Activated CD4-positive, alpha-beta T cell treated with anti-CD3 and anti-CD28 coated beads, Interleukin-2, Interleukin-6, amounts not matched to agents 100 ng/mL and 50 ng/mL, durations not matched to agents 16 hours and 8 hours (primary cell): ENCODE measurements at regions not wholly inside any gene's neighbourhood (a gene's known extent, or its start where the extent isn't known, plus 50 kb on each side); places are given as distances from the start of the nearest gene placed in this dataset.

Source experiments
- DNase-seq: peaks from one replicate; pipeline ENCODE4 v3.0.0-alpha.2; 2020

DNA sequence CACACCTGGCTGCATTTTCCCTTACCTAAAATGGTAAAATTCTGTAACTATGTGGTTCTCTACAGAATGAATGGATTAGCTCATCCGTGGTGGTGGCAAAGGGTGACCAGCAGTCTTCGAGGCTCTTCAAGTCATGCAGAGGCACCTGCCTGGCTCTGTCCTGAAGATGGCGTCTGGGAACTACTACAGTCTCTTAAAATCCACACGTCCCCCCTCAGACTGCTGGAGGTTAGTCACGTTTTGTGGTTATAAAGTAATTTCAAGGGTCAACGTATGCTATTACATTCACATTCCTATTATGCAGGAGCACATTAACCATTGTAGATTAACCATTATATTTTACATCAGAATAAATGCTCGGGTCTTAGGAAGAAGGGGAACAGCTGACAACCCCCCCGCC is 616.7 kb downstream of the GALR1 start:
- no peak for DNase-seq

DNA sequence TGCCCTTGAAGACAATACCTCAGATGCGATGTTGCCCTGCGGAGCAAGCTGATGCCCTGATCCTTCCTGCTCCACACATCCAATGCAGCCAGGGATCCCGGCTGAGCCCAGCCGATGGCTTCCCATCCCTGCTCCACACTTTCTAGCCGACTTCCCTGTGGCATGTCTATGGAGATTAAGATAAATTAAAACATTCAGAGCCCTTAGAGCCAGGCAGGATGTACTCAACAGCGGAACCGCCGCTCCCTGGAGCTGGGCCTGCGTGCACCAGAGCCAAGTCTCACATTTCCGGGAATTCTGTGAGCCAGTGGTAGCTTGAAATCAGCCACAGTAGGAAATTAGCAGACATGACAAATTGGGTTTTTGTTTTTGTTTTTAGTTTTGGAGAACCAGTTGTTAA is 620.6 kb downstream of the GALR1 start:
- no peak for DNase-seq

DNA sequence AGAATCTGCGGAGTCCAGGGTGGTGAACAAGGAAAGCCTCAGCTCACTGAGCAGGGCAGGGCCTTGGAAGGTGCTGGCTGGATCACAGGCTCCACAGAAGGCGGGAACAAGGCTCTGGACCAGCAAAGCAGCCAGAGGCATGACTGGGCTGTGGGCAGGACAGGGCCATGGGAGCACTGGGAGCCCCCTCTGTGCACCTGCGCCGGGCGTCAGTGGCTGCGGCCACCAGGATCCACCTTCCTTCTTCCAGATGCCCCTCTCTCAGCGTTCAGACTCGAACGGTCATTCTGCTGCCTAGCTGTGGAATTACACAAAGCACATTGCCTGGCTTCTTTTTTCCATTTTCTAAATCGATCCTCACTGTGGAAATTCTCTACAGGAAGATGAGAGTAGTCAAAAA is 621.2 kb downstream of the GALR1 start:
- no peak for DNase-seq

DNA sequence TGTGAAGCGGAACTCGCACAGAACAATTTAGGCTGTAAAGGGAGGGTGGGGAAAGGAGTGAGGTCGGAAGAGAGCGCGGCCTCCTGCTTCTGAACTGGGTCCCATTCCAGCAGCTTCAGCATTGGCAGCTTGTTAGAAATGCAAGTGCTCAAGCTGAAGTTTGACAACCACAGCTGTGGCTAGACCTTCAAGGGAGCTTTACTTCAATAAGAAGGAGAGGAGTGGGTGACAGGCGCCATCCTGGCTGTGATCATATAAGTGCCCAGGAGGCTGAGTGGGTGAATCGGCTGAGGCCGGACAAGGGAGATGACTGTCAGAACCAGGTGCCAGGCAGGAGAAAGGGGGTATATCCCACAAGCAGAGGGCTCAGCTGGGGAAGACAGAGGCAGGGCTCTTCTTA is 622.5 kb downstream of the GALR1 start:
- DNase-seq = no peak

DNA sequence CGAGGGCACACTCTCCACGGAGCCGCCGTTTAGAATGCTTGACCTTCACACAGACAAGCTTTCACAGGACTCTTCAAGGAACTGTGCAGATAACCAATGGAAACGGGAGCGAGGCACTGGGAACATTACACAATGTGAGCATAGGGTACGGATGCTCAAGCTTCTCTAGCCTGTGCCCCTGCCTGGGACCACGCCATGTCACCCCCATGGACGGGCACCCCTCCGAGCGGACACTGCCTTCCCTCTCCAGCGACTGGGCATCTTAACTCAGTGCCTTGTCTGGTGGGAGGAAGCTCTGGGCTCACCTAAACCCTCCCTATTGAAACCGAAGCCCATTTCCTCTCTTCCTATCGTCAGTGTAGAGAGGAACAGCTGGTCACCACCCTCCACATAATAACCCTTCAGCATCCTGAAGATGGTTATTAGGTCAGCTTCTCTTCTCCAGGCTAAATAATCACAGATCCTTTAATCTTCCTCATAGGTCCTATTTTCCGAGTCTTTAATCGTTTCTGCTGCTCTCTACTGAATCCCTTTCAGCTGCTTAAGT is 626.7 kb downstream of the GALR1 start:
- DNase-seq = no peak

DNA sequence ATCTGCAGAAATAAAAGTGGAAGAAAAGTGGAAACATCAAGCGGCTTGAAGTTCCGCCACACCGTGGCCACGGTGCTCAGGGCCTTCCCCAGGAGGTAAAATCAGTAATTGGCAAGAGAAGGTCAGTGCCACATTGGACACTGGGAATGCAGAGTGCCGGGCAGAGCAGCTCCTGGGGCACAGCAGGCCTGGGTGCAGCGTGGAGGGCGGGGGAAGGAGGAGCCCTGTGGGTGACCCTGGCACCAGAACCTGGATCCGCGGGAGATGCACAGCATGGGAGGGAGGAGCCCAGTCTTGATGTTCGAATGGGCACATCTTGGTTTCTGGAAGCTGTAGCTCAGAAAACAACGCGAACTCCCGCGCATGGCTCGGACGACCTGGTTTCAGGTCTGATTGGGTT is 630.2 kb downstream of the GALR1 start:
- no peak for DNase-seq

DNA sequence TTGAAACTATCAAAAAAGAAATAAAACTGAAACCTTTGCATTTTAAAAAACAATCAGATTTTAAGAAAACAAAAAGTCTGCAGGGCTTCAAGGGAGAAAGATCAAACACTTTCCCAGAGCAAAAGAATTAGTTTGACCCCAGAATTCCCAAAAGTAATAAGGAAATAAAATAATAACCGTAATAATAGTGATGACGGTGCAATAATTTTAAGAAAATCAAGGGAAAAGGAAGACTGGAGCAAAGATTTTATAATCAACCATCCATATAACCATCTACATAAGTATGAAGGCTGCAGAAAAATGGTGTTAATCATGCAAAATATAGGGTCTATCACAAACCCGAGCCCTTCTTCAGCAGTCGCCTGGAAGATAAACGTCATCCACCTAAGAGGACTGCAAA is 634.8 kb downstream of the GALR1 start:
- no peak for DNase-seq

DNA sequence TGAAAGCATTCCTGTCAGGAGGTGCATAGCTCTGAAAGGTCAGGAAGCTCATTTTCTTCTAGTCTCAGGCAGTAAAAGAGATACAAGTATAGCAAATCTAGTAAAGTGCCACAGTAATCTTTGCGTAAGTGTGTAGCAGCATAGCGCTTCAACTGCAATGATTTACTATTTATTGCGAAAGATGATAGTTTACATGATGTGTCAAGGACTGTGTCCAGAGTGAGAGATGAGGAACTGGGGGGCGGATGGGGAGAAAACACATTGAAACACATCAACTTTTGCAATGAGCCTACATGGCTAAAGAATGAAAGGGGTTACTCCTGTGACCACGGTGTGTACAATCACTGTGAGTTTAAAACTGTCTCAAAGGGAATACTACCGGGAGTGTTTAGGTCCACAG is 644.4 kb downstream of the GALR1 start:
- DNase-seq = no peak

DNA sequence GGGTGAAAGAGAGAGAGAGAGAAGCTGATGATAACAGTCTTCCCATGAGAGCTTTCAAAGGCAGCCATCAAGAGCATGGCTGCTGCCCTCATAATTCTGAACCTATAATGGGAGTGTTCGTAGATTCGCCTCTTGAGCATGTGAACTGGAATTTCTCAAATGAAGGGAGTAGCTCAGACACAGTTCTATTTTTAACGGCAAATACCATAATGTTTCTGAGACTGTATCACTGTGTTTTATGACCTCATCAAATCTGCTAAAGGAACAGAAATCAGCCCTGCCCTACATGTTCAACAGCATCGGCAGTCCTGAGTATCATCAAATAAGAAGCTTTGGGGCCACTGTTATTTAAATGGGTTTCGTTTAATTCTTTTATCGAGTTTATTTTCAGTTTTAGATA is 645.6 kb downstream of the GALR1 start:
- no peak for DNase-seq

DNA sequence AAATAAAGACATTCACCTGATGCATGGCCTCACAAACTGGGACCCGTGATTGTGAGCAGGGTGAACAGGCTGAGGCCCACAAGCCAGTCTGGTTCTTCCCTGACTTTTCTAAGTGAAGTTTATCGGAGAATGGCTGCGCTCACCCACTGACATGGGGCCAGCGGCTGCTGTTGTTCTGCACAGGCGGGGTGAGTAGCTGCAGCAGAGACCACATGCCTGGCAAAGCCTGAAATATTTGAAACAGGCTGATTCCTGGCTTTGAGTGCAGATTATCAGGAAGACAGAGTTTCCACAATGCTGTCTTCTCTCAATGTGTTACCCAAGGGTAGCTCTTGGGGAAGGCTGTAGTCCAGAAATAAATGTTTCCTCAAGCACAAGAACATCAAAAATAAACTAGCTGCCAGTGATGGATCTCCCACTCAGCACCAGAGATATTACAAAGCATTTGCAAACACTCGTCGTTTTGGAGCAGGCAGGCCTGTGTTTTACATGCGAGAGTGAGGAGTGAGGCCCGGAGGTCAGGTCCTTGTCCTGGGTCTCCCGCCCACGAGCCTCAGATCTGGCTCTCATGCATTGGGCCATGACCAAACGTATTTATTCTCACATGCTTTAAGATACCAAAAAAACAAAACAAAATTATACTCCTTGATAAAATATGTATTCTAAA is 647.1 kb downstream of the GALR1 start:
- DNase-seq = no peak

DNA sequence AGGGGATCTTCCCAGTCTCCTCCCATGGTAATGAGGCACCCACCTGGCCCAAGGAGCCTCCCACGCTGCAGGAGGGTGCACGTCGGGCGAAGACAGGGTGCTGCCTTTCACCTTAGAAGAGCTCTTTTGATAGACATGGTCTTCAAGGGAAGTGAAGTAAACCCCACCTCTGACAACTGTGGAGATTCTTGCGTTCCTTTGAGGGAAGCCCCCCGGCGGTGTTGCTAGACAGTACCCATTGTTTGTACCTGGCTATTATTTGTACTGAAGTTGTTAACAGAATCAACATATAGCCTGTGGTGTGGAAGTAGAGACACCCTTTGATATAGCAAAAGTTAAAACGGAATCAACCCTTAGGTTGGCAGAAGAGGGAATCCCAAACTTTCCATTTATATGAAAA is 648.0 kb downstream of the GALR1 start:
- no peak for DNase-seq

DNA sequence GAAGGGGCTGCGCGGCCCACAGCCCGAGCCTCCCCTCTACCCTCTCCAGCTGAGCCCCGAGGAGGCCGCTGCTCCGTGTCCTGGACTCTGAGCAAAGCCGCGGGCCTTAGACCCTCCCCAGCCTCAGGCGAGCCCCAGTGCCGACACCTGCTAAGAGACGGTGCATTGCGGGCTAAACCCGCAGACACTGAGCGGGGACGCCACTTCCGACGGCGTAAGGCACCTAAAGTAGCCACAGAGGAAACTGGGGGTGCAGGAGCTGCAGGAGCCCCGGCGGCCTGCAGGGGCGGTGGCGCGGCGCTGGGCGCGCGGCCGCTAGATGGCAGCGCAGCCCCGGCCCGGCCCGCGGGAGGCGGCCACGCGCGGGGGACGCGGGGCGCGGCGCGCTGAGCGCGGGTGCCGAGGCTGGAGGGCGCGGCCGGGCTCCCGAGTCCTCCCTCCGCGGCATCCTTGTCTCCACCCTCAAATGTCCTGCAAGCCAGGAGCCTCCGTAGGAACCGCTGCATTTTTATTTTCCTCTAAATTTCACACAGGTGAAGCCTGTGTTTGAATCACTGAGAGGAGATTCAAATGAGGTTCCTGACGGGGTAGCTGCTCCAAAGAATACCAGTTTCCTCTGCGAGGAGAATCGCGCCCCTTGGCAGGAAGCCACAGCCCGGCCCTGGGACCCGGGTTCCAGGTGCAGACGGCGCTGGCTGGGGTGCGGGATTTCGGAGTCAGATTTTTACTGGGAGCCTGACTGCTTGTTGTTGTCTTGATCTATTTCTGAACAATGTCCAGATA is 650.5 kb downstream of the GALR1 start:
- peak; percentile 71 for DNase-seq

DNA sequence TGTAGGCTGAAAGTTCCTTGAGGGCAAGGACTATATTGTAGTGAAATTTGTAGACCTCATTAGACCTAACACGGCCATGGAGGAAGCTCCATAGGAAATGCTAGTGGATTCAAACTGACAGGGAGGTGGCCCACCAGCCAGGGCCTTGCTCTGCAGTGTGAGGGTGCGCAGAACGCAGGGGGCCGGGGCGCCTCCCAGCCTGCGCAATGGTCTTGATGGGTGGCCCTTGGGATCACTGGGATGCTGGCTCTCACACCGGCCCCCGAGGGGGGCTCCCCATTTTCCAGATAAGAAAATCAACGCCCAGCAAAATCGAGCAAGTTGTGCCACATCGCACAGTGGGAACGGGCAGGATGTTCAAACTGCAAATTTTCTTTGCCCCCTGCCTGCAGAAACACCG is 655.4 kb downstream of the GALR1 start:
- no peak for DNase-seq

DNA sequence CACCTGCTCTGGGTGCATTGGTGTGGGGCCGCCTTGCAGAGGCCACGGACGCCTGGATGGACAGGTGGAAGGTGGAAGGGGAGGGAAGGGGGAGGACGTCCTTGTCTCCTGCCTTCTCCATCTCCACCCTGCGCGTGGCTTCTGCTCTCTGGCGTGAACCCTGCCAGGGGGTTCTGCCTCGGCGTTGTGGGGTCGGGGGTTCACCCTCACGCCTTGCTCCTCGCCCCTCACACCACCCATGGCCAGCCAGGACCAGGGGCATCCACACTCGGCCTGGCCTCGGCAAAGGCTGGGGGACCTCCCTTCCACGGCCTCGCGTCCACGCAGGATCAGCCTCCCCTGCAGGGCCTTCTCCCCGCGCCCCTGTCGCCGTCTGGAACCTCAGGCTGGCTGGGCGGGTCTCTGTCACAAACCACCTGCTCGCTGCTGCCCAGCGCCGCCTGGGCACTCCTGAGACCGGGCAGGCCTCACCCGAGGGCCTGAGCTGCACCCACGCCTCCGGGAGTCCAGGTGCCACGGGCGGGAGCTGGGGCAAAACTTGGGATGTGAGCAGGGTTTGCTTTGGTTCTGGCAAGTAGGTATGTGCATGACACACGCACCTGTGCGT is 655.9 kb downstream of the GALR1 start:
- no peak for DNase-seq

DNA sequence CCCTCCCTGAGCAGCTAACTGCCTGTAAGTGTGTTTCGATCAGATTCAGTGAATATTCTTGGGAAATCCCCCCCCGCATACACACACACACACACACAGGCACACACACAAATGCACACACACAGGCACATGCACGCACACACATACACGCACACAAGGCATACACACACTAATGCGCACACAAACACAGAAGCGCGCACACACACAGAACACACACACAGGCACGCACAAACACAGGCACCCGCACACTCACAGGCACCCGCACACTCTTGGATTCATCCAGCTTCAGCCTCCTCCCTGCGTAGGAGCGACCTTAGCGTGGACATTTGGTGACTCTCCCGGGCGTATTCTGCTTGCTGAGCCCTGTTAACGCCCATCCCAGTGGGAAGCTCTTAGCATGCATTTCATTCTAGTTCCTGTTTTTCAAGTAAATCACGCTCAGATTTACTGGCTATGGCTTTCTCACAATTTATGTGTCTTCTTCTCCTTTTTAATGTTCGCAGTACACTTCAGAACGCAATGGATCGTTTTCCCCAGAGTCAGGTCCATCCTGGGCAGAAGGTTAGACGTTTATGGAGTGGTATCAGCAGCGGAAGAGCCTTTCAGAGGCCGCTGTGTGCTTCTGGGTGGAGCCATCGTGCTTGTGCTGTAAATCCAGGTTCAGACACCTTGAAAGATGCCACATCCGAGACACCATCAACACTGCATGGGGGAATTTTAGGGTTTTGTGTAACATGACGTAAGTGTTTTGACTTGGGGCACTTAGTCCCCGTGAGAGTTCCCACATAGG is 656.6 kb downstream of the GALR1 start:
- DNase-seq = no peak

DNA sequence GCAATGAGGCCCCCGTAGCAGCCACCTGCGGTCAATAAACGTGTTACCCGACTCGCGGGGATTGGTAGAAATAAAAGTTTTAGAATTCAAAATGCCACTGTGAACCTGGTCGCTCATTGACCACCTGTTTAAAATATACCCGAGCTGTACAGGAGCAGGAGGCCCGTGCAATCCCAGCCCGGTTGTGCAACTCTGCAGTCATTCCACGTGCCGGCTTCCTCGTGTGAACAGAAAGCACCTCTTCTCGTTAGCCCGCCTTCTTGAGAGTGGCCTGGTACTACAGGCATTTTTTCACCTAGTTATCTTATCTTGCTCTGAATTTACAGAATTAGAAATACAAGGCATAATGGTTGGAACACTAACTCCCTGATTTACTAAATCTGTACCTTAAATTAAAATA is 660.7 kb downstream of the GALR1 start:
- no peak for DNase-seq

DNA sequence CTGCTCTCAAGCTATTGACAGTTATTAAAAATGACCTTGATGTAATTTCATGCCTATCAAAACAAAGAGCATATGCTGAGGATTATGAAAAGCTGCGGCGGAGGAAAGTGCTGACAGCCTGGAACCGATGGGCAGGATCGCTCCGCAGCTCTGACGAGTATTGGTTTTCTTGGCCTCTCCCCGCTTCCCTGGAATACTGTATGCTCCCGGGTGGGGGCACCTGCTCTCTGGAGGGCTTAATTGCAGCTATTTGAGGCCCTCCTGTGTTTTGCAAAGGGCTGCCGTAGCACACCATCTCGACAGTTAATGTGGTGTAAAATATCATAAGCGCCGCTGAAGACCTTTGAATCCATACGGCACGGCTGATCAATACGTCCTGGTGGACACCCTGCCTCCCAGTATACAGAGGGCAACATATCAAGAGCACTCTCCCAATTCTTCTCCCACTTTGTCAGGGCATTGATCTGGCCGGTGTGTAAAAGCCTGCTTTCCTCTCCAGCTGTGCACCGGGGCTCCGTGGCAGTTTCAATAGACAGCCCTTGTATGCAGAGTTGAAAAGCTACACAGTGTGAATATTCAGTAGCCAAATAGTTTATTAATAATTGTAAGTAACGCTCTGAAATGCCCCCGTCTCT is 662.4 kb downstream of the GALR1 start:
- DNase-seq = no peak

DNA sequence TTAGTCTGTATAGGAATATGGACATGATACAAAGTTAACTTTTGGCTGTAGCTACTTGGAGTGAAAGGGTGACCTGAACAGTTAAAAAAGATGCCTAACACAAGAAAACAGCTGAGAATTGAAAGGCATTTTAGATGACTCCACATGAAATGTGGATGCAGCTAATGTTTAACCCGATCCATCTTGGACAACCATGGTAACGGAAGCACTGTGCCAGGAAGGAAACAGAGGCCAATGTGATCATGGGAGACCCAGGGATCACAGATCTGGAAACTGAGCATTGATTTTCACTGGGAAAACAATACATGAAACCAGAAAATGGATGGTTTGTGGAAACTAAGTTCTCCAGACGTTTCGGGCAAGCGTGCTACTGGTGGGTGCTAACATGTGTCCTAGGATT is 669.1 kb downstream of the GALR1 start:
- no peak for DNase-seq

DNA sequence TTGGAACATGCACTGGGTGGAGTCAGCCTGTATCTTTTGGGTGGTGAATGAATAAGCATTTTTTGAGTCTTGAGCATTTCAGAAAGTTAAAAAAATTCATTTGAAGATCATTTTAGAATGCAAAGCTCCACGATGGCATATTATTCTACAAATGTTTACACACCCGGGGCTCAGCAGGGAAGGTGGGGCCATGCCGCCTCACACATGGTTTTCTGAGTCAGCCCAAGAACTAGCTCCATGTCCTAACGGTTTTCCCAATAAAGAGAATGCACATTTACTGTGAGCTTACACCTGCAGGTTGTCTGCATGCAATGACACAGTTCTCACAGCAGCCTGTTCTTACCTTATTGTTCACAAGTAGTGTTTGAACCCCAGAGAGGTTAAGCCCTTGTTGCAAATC is 670.3 kb downstream of the GALR1 start:
- DNase-seq = no peak

DNA sequence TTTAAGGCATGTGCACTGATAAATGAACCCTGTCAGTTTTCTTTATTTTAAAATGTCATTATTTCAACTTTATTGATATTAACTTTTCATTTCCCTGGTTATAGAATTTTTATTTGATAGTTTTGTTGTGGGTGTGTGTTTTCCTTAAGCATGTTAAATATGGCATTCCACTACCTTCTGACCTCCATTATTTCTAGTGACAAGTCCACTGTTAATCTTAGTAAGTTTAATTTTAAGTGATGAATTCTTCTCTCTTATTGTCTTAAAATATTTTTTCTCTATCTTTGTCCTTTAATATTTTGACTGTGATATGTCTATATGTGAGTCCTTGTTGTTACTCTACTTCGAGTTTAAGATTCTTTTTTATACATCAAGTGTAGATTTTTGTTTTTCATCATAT is 685.7 kb downstream of the GALR1 start:
- DNase-seq = no peak

DNA sequence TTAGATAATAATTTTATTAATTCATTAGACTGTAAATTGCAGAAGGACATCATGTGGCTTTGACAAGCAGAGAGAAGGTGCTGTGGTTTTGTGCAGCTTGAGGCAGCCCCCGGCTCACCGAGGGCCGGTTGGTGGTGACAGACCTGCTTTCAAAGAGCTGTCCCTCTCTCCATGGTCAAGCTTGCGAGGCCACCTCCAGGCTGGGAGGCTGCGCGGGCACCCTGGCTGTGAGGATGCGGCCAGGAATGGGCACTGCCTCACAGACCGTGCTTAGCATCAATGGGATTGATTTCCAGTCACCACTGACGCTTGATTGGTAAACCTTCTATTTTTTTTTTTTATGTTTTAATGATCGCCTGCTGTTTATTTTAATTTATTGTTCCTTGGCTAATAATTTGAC is 690.9 kb downstream of the GALR1 start:
- no peak for DNase-seq

DNA sequence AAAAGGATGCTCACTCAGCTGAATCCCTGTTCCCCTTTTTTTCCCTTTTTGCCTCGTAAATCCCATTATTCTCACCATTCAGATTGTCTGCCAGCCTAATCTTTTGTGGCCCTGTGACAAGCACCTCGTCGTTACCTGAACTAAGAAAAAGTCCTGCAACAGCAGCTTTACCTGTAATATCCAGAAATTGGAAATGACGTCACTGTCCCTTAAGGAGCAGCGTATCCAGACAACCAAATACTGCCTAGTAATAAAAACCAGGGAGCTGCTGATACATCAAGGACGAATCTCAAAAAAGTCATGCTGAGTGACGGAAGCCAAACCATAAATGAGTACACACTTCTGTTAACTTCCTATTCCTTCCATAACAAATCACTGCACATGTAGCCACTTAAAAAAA is 694.9 kb downstream of the GALR1 start:
- DNase-seq = no peak

DNA sequence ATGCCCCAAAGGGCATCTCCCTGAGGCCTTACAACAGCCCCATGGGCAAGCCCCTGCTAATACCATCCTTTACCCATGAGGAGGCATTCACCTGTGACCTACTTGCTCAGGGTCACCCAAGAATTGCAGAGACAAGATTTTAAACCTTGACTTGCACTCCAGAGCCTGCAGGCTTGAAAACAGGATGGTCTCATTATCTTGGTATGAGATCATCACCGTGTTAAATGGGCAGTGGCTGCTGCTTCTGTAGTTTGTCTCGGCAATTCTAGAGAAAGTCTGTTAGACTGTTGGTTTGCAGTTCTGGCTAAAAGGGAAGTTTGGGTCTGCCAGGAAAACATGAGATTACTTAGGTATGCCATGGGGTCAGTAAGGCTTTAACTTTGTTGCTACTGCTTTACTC is 698.9 kb downstream of the GALR1 start:
- no peak for DNase-seq
